HG02870 (cell line): ENCODE measurements at regions not wholly inside any gene's neighbourhood (a gene's known extent, or its start where the extent isn't known, plus 50 kb on each side); places are given as distances from the start of the nearest gene placed in this dataset.
"Not testable (repeated sequence)": the region's sequence is repeated elsewhere in the genome, so short reads cannot be mapped to it uniquely, and the experiment has no call there.

Experiments
- ATAC-seq: cut with Tn5 transposase; IDR thresholded peaks from one replicate; pipeline ENCODE4 v1.9.1; 2021; ENCODE audit warnings: mild to moderate bottlenecking, moderate library complexity; ENCODE audit not compliant: unreplicated experiment

DNA sequence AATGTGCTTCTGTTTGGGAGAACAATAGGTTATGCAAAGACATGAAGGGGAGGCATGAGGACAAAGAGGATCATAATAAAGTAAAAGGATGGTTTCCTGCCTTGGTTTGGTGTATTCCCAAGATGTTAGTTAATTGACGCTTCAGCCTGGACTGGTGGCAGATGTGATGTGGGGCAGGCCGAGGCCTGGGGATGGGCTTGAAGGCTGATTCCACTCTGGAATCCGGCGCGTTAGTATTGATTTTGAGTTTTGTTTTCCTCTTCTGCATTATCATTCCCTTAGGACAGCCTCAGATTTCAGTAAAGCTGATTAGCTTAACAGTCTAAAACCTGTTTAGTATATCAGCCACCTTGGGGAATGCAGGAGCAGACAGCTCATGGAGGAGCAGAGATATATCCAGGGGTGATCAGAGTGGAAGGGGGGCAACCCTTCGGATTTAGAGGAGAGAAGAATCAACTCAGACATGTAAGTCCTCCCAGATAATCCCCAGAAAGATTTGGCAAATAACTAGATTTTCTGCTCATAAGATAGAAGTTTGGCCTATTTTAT lies 159.8 kb upstream of the MTPN start:
- ATAC-seq = no peak

DNA sequence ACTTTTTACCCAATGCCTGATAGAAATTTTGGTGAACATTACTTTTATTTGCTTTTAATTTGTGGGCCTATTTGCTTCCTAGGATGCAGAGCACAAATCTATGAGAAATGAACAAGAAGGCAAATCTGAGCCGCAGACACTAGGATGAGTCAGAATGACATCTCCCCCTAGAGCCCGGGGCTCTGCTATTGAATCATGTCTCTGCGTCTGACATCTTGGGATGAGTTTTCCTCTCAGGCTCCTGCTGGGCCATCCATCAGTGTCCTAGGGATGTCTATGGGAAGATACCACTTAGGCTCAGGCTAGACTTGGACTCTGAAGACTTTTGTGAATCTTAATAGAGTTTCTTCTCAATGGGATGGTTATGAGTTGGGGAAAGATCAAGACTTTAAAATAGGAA lies 157.3 kb upstream of the MTPN start:
- no peak for ATAC-seq

DNA sequence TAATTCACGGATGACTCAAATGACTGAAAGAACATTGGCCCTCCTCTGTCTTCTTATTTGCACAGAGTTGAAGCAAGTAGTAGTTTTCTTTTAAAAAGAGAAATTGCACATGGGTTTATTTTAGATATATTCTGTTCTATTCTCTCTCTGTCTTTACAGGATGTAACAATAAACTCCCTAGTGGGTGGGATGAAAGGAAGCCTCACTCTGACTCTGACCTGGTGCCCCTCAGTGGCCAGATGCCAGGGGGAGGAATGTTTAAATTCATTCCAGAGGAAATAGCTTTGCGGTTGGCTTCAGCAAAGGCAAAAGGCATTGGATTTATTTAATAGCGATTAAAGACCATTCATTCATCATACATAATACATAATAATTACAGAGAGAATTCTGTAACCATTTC lies 156.4 kb upstream of the MTPN start:
- ATAC-seq = no peak

DNA sequence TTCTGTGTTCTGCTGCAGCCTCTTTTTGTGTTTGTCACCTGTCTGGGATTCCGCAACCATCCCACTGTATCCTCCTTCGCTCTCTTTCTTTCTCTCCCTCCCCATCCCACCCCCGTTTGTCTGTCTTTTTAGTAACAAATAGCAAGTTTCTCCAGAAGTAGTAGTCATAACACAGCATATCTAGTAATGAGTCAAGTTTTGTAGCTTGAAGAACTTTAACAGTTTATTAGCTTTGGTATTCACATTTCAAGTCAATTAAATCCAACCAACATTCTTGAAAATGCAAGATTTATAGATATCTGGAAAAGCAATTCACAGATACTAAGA lies 154.1 kb upstream of the MTPN start:
- peak; percentile 29 for ATAC-seq

DNA sequence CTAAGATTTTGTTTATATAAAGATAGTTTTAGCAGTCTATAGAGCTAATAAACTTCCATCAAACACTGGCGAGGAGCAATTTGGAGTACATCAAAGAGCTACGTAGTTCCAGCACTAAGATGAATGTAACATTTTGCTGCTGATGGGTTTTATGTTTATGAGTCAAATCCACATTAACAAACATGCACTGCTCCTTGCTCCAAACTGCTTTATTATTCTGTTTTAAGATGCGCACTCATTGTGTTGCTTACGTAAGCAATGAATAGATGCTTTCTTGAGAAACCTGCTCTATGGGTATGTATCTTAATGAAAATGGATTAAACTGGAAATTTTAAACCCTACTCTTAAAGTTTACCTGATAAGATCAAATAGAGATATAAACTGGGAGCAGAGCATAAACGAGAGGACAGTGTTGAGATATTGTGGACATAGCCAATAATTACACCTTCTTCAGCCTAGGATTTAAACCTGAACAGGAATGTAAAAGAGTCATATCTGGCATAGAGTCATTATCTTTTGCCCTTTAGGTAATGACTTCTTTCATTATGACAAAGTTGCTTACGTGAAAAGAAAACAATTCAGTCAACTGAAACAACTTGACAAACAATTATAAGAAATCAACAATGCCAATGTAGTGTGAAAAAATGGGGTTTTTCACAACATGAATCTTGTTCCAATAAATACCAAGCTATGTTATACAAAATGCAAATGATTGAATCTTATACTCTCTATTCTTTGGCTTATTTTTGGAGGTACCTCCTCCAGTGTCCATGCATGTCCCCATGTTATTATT lies 153.5 kb upstream of the MTPN start:
- peak; percentile 52 for ATAC-seq

DNA sequence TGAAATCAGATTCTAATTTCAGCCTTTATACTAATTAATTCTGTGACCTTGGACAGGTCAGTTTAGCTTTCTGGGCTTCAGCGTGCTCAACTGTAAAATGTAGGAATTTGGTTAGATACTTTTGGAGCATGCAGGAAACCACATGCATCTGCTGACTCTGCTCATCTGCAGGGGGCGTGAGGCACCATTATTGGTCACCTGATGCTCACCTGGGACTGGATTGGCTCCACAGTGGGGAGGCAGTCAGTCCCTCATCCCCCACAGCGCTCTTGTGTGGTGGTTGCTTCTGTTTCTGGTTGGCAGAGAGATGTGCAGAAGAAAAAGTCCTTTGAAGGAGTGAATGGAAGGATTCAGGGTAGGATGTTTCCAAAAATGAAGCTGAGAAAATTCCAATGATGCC lies 150.9 kb upstream of the MTPN start:
- no peak for ATAC-seq

DNA sequence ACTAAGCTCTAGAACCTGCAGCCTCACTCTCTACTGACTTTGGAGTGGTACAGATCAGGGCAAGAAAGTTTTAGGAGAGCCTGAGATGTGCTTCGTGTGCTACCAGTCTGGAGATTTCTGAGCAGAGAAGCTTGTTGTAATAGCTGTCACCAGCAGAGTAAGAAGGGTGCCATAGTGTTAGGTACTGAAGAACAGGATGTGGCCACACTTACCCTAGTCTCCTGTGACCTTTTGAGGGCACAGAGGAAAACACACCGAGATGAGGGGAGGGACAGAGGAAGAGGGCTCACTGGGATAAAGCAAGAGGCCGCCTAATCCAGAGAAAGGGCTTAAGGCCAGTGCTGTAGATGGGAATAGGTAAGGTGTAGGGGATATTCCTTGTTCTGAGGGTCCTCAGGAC lies 146.2 kb upstream of the MTPN start:
- ATAC-seq = no peak

DNA sequence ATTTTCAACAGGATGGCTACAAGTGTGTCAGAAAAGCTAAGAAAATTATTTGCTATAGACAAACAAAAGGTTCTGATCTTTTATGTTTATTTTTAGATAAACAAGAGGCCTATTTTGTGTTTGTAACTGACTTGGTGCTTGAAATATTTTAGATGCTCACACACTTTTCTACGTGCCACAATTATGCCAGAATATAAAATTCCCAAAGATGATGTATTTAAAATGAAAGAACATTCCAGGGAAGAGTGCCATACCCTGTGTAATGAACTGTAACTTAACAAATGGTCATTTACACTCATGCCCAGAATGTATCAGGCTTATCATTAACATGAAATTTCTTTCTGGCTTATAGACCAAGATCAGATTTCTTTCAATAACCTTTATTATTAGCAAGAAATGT lies 144.9 kb upstream of the MTPN start:
- ATAC-seq = no peak

DNA sequence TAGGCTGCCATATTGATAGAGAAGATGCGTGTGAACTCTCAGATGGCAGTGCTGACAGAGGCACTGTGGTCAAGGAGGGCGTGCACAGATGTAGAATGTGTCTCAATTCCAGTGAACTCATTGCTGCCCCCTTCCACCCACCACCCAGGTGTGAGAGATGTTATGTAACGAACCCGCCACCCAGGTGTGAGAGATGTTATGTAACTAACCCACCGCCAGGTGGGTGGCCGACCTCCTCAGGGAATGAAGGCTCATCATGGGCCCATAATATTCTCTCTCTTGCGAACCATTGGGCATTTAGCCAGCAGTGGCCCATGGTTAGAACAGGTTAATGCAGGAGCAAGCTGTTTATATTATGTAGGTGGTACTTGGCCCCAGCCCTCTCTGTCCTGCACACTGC lies 140.4 kb upstream of the MTPN start:
- ATAC-seq = no peak

DNA sequence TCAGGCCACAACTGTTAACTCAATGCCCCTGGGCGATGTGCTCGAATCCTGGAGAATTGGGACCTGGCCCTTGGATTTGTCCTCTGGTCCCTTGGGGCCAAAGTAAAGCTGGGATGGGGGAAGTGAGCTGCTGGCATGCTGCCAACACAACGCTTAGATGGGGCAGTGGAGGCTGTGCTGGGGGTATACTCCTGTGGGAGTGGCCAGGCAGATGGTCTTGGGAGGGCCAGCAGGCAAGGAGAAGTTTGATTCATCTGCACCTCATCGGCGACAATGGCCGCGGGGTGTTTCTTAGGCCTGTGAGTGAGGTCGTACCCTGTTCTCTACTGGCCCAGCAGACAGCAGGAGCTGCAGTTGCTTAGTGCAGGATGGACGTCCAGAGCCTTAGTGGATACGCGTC lies 139.0 kb upstream of the MTPN start:
- no peak for ATAC-seq

DNA sequence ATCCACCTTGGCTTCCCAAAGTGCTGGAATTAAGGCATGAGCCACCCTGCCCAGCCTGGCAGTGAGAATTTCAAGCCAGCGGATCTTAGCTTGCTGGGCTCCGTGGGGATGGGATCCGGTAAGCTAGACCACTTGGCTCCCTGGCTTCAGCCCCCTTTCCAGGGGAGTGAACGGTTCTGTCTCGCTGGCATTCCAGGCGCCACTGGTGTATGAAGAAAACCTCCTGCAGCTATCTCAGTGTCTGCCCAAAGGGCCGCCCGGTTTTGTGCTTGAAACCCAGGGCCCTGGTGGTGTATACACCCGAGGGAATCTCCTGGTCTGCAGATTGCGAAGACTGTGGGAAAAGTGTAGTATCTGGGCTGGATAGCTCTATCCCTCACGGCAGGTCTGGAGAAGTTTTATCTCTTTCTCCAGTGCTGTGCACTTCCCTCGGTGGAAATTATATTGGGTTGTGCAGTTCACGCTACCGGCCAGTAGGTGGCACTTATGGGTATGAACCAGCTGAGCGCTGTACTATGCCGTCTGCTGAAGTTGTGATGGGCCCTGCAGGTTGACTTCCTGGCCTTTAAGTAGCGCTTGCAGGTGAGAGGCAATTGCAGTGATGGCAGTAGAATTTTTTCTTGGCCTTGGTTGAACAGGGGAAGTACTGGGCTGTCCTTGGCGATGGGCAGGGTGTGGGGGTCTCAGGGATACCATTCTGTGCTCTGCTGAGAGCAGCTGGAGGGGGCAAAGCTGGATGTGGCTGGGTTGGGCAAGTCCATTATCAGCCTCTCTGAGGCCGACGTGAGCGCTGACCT lies 138.0 kb upstream of the MTPN start:
- ATAC-seq = peak; percentile 99

DNA sequence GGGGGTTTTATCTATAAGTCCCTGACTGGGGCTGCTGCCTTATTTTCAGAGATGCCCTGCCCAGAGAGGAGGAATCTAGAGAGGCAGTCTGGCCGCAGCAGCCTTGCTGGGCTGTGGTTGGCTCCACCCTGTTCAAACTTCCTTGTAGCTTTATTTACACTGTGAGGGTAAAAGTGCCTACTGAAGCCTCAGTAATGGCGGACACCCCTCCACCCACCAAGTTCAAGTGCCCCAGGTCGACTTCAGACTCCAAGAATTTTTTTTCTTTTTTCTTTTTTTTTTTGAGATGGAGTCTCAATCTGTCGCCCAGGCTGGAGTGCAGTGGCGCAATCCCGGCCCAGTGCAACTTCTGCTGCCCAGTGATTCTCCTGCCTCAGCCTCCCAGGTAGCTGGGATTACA lies 137.3 kb upstream of the MTPN start:
- ATAC-seq = not testable (repeated sequence)

DNA sequence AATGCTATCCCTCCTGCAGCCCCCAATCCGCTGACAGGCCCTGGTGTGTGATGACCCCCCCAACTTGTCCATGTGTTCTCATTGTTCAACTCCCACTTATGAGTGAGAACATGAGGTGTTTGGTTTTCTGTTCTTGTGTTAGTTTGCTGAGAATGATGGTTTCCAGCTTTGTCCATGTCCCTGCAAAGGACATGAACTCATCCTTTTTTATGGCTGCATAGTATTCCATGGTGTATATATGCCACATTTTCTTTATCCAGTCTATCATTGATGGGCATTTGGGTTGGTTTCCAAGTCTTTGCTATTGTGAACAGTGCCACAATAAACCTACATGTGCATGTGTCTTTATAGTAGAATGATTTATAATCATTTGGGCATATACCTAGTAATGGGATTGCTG lies 131.9 kb upstream of the MTPN start:
- ATAC-seq = not testable (repeated sequence)

DNA sequence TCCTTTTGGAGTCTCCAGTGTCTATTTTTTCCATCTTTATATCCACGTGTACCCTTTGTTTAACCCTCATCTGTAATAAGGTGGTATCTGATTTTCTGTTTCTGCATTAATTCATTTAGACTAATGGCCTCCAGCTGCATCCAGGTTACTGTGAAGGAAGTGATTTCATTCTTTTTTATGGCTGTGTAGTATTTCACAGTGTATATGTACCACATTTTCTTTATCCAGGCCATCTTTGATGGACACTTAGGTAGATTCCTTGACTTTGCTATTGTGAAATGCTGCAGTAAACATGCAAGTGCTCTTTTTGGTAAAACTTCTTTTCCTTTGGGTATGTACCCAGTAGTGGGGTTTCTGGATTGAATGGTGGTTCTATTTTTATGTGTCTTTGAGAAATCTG lies 128.0 kb upstream of the MTPN start:
- no peak for ATAC-seq

DNA sequence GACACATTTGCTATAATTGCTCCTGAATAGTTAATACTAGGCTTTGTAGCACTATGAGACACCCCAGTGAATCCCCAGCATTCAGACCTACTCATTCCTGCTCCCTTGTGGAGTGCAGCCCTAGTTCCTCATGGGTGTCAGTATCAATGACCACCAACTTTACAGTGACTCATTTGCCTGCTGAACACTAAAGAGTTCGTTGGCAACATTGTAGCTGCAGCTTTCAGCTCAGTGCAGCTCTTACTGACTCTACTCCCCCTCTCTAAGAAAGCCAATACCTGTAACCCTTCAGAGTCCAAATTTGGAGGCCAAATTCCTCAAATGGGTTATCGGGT lies 127.1 kb upstream of the MTPN start:
- no peak for ATAC-seq

DNA sequence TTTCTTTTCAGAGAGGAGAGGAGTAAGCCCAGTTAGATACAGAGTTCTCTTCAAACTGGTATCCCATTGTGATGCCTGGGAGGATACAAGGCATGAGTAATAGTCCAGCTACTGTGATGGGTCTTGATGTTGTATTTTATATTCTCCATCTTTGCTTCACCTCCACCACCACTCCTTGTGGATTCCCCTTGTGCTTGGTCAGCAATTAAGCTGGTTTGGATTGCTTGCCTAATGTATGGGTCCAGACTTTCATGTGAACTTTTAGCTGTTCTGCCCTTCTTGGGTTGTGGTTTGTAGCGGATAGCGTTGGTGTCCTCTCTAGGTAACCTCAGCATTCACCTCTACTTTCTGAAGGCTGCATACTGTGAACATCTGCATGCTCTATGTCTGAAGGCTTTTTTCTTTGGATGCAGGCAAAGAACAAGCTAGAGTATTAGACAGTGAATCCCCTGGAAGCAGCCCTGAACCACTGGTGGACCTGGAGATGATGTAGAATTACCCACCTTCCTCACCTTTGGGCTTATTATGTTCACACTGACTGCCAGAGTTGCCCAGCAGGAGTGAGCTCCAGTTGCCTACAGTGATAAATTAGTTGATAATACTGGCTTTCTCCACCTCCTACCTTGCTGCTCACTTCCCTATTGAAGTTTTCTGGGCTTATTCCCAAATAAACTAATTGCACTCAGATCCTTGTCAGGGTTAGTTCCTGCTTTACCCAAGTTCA lies 126.5 kb upstream of the MTPN start:
- no peak for ATAC-seq

DNA sequence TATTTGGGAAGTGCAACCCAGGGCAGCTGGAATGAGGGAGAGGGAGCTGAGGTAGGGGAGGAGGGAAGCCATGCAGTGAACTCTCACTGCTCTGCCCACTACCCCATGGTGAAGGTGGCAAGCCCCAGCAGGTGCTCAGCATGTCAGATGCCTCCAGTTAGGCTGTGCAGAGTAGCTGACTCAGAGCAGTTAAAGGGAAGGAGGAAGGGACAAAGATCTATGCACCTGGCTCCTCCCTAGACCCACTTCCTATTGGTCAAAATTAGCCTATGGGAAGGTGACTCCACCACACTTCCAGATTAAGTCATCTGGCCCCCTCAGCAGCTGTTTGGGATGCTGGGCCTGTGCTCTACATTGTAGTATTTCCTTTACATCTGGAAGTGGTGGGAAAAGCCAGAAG lies 125.7 kb upstream of the MTPN start:
- no peak for ATAC-seq

DNA sequence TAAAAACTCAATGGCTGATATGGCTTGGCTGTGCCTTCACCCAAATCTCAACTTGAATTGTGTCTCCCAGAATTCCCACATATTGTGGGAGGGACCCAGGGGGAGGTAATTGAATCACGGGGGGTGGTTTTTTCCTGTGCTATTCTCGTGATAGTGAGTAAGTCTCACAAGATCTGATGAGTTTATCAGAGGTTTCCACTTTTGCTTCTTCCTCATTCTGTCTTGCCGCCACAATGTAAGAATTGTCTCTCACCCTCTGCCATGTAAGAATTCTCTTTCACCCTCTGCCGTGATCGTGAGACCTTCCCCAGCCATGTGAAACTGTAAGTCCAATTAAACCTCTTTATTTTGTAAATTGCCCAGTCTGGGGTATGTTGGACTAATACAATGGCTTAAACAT lies 115.6 kb upstream of the MTPN start:
- not testable (repeated sequence) for ATAC-seq

DNA sequence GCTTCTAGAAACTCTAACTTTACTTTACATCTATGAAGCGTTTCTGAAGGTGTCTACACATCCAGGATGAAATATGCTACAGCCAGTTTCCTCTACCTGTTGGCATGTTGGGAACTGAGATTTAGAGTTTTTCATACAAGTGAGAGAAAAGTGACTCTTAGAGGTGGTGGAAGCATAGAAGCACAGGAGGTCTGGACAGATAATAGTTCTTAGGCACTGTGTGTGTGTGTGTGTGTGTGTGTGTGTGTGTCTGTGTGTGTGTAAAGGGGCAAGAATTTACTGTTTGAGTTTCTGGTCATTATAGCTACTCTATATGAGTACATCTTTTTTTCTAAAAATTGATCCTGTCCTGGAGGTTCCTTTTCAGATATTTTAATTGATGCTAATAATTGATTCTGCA lies 110.7 kb upstream of the MTPN start:
- no peak for ATAC-seq

DNA sequence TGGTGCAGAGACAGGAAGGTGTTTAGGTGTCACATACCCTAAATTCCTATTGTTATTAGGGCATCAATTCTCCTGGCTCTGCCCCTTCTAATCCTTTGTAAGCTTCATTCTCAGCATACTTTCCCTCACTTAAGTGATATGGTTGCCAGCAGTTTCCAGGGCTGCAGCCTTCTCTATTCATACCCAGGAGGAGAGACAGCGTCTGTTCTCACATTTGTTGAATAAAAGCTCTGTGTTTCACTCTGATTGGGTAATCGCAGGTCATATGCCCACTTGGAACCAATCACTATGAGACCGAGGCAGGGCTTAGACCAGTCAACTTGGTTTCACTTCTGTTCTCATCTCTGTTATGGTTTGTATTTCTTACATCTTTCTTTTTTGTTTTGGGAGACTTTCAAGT lies 109.6 kb upstream of the MTPN start:
- peak; percentile 94 for ATAC-seq

DNA sequence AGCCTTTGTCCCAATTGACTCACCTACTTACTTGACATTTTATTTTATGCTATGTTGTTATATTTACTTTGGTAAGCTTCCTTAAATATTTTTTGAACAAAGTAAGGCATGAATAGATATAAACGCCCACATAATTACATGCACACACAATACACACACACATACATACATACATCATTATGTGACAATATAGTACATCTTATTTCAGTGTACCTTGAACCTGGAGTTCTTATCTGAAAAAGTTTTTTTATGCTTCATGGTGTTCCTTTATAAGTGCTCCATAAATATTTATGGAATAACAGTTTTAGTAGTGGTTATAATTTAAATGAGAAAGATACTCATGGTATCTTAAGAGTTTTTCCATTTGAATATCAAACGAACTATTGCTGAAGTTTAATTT lies 102.8 kb upstream of the MTPN start:
- no peak for ATAC-seq

DNA sequence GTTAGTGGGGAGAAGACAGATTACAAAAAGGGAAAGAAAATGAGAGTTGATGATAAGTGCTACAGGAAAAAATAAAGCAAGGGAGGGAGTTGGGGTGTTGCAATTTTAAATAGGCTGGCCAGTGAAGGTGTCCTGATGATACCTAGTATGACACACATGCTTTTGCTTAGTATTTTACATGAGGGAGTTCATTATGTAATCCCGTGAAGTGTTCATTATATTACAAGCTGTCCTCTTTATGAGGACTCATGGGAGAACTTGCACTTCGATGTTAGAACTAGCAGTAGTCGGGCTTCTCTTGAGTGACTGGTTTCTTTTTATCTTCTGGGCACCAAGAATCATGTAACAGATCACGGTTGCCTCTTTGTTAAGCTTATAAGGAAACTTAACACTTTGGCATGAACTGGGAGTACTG lies 102.3 kb upstream of the MTPN start:
- no peak for ATAC-seq
